ENCODE measurements at regions not wholly inside any gene's neighbourhood (a gene's known extent, or its start where the extent isn't known, plus 50 kb on each side); places are given as distances from the start of the nearest gene placed in this dataset.

GRCh38 chr10:52459097-52459496 lies 145.0 kb downstream of the DKK1 start:
- TF ChIP-seq CSRNP3 (CRISPR knock-in tag; IDR thresholded peaks at IDR 0.05): no peak
- no peak for TF ChIP-seq ZFP30 (CRISPR knock-in tag; IDR thresholded peaks at IDR 0.05)

DNA sequence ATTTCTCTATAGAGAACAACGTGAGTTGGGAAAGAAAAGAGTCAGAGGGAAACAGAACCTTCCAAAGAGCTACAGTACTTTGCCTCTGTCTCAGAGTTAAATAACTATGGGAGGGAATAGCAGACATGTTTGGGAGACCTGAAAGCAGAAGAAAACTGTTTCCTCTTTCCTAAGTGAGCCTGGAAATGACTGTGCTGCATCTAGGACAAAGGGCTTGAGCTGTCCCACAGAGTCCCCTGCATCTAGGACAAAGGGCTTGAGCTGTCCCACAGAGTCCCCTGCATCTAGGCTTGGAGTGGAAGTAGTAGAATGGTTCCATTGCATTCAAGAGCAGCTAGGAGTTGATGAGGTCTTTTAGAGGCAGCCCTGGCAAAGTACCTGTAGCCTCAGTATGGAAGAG lies 149.7 kb downstream of the DKK1 start:
- TF ChIP-seq ESRRG (CRISPR knock-in tag; IDR thresholded peaks at IDR 0.05): no peak
- no peak for ATAC-seq

More at GRCh38 chr10:52459097-52459496, 145.0 kb downstream of the DKK1 start:
- ATAC-seq: no peak

GRCh38 chr10:52464368-52465124 lies 150.5 kb downstream of the DKK1 start:
- no peak for ATAC-seq
- TF ChIP-seq ARNTL (CRISPR knock-in tag; IDR thresholded peaks at IDR 0.05; ENCODE audit: borderline replicate concordance, low read depth): no peak
- TF ChIP-seq, protein P1, sequence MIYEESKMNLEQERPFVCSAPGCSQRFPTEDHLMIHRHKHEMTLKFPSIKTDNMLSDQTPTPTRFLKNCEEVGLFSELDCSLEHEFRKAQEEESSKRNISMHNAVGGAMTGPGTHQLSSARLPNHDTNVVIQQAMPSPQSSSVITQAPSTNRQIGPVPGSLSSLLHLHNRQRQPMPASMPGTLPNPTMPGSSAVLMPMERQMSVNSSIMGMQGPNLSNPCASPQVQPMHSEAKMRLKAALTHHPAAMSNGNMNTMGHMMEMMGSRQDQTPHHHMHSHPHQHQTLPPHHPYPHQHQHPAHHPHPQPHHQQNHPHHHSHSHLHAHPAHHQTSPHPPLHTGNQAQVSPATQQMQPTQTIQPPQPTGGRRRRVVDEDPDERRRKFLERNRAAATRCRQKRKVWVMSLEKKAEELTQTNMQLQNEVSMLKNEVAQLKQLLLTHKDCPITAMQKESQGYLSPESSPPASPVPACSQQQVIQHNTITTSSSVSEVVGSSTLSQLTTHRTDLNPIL (CRISPR knock-in tag; IDR thresholded peaks at IDR 0.05; ENCODE audit: low read depth): no peak
- no peak for TF ChIP-seq ZC3H10 (CRISPR knock-in tag; IDR thresholded peaks at IDR 0.05)
- TF ChIP-seq PPARA (CRISPR knock-in tag; IDR thresholded peaks at IDR 0.05; ENCODE audit: borderline replicate concordance): no peak
- no peak for TF ChIP-seq ZNF70 (CRISPR knock-in tag; IDR thresholded peaks at IDR 0.05)
- TF ChIP-seq RARB (CRISPR knock-in tag; IDR thresholded peaks at IDR 0.05): no peak
- no peak for TF ChIP-seq ZFP3 (CRISPR knock-in tag; IDR thresholded peaks at IDR 0.05)
- TF ChIP-seq ZNF565 (CRISPR knock-in tag; conservative IDR thresholded peaks at IDR 0.05; ENCODE audit: low read depth): no peak
- TF ChIP-seq ISL1 (CRISPR knock-in tag; IDR thresholded peaks at IDR 0.05): no peak
- TF ChIP-seq POU6F1 (CRISPR knock-in tag; IDR thresholded peaks at IDR 0.05; ENCODE audit: borderline replicate concordance, low read depth): no peak

- ATAC-seq: no peak
- TF ChIP-seq ARNTL (CRISPR knock-in tag; IDR thresholded peaks at IDR 0.05; ENCODE audit: borderline replicate concordance, low read depth) (no peak), CSRNP3 (CRISPR knock-in tag; IDR thresholded peaks at IDR 0.05) (no peak), CSDC2 (CRISPR knock-in tag; IDR thresholded peaks at IDR 0.05) (no peak), RARB (CRISPR knock-in tag; IDR thresholded peaks at IDR 0.05) (no peak), ISL1 (CRISPR knock-in tag; IDR thresholded peaks at IDR 0.05) (no peak), ESRRG (CRISPR knock-in tag; IDR thresholded peaks at IDR 0.05) (no peak), TCF4 (CRISPR knock-in tag; IDR thresholded peaks at IDR 0.05; ENCODE audit: borderline replicate concordance) (no peak), ZFP30 (CRISPR knock-in tag; IDR thresholded peaks at IDR 0.05) (no peak), PATZ1 (CRISPR knock-in tag; IDR thresholded peaks at IDR 0.05; ENCODE audit: borderline replicate concordance) (no peak), BACH2 (CRISPR knock-in tag; IDR thresholded peaks at IDR 0.05; ENCODE audit: borderline replicate concordance) (no peak), PPARA (CRISPR knock-in tag; IDR thresholded peaks at IDR 0.05; ENCODE audit: borderline replicate concordance) (no peak), ZNF70 (CRISPR knock-in tag; IDR thresholded peaks at IDR 0.05) (no peak), OSR1 (CRISPR knock-in tag; IDR thresholded peaks at IDR 0.05) (no peak), ZFP3 (CRISPR knock-in tag; IDR thresholded peaks at IDR 0.05) (no peak), TOX (CRISPR knock-in tag; IDR thresholded peaks at IDR 0.05; ENCODE audit: borderline replicate concordance) (no peak), ZNF565 (CRISPR knock-in tag; conservative IDR thresholded peaks at IDR 0.05; ENCODE audit: low read depth) (no peak), ZC3H10 (CRISPR knock-in tag; IDR thresholded peaks at IDR 0.05) (no peak)
- TF ChIP-seq, protein P1 (CRISPR knock-in tag; IDR thresholded peaks at IDR 0.05; ENCODE audit: low read depth): no peak
- TF ChIP-seq, protein P2, sequence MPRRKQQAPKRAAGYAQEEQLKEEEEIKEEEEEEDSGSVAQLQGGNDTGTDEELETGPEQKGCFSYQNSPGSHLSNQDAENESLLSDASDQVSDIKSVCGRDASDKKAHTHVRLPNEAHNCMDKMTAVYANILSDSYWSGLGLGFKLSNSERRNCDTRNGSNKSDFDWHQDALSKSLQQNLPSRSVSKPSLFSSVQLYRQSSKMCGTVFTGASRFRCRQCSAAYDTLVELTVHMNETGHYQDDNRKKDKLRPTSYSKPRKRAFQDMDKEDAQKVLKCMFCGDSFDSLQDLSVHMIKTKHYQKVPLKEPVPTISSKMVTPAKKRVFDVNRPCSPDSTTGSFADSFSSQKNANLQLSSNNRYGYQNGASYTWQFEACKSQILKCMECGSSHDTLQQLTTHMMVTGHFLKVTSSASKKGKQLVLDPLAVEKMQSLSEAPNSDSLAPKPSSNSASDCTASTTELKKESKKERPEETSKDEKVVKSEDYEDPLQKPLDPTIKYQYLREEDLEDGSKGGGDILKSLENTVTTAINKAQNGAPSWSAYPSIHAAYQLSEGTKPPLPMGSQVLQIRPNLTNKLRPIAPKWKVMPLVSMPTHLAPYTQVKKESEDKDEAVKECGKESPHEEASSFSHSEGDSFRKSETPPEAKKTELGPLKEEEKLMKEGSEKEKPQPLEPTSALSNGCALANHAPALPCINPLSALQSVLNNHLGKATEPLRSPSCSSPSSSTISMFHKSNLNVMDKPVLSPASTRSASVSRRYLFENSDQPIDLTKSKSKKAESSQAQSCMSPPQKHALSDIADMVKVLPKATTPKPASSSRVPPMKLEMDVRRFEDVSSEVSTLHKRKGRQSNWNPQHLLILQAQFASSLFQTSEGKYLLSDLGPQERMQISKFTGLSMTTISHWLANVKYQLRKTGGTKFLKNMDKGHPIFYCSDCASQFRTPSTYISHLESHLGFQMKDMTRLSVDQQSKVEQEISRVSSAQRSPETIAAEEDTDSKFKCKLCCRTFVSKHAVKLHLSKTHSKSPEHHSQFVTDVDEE (CRISPR knock-in tag; IDR thresholded peaks at IDR 0.05): no peak
Observed at GRCh38 chr10:52465202-52465601, 151.1 kb downstream of the DKK1 start.
